GM23338 (cell line): ENCODE measurements at regions not wholly inside any gene's neighbourhood (a gene's known extent, or its start where the extent isn't known, plus 50 kb on each side); places are given as distances from the start of the nearest gene placed in this dataset.

Experiments used
- CTCF ChIP-seq, 2 experiments: fragments of 200-600 bp in 1 of 2; sonication (generic) in 1 of 2; conservative IDR thresholded peaks; 2 replicates each; pipeline versions ENCODE4 v1.5.1 to v1.6.1; 2016 to 2017; ENCODE audit warnings: antibody characterized with exemption in 2 of 2, low read depth in 2 of 2, mild to moderate bottlenecking in 2 of 2, moderate library complexity in 1 of 2
- ETS1 ChIP-seq: IDR thresholded peaks from 2 replicates; pipeline ENCODE4 v1.6.1; 2016; ENCODE audit warnings: antibody characterized with exemption
- EZH2 ChIP-seq: fragments of 200-600 bp; sonication (generic); IDR thresholded peaks from one replicate; pipeline ENCODE4 v1.8.0; 2017; ENCODE audit warnings: antibody characterized with exemption, mild to moderate bottlenecking, low read depth; ENCODE audit not compliant: unreplicated experiment
- EZH2phosphoT487 ChIP-seq: fragments of 200-600 bp; sonication (generic); IDR thresholded peaks from one replicate; pipeline ENCODE4 v1.8.1; 2018; ENCODE audit warnings: antibody characterized with exemption; ENCODE audit not compliant: unreplicated experiment
- POLR2AphosphoS5 ChIP-seq: IDR thresholded peaks from 2 replicates; pipeline ENCODE4 v1.6.1; 2016; ENCODE audit warnings: antibody characterized with exemption, low read depth
- REST ChIP-seq: IDR thresholded peaks from one replicate; pipeline ENCODE4 v1.6.1; 2018; ENCODE audit warnings: antibody characterized with exemption; ENCODE audit not compliant: unreplicated experiment
- STAT1 ChIP-seq: IDR thresholded peaks from one replicate; pipeline ENCODE4 v1.6.1; 2016; ENCODE audit warnings: antibody characterized with exemption; ENCODE audit not compliant: unreplicated experiment

- TF ChIP-seq CTCF (conservative IDR thresholded peaks at IDR 0.05; ENCODE audit: low read depth in 2 of 2) (no peak), EZH2phosphoT487 (no peak), EZH2 (no peak), REST (no peak), POLR2AphosphoS5 (no peak), ETS1 (no peak), STAT1 (no peak)
These were observed 176.6 kb upstream of the MKLN1 start for GRCh38 chr7:131151034-131151433.
